Fibroblast of upper back skin (primary cell): ENCODE measurements at regions not wholly inside any gene's neighbourhood (a gene's known extent, or its start where the extent isn't known, plus 50 kb on each side); places are given as distances from the start of the nearest gene placed in this dataset.
"Not testable (repeated sequence)": the region's sequence is repeated elsewhere in the genome, so short reads cannot be mapped to it uniquely, and the experiment has no call there.

Experiments
- DNase-seq: peaks from one replicate; pipeline ENCODE4 v3.0.0-alpha.2; 2013

- peak; percentile 75 for DNase-seq
These were observed 52.8 kb upstream of the SLC9A9 start for GRCh38 chr3:143901105-143901504.

DNA sequence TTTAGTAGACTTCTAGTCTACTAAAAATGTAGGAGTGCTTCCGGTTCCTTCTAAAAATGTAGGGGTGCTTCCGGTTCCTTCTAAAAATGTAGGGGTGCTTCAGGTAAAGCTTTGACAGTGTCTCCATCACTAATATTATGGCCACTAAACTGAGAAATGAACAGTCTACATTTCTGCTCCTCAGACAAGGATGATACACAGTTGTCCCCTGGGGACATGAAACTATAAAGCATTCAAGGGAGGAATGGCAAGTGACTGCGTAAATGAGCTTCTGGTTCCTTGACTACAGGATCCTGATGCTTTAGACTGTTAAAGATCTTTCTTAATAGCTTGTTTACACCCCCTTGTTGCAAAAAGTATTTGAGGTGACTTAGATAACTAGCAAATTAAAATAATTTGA lies 53.9 kb upstream of the SLC9A9 start:
- DNase-seq: no peak

DNA sequence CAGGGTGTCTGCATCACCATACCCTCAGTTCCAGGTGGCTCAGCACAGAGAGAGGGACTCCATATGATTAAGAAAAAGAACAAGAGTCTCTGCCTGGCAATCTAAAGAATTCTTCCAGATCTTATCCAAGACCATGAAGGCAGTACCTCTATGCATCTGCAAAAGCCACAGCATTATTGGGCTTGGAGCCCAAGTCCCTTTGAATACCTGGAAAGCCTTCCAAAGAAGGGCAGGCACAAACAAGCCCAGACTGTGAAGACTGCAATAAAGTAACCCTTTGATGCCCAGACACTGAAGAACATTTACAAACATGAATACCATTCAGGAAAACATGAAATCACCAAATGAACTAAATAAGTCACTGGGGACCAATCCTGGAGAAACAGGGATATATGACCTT lies 60.9 kb upstream of the DIPK2A start:
- no peak for DNase-seq

DNA sequence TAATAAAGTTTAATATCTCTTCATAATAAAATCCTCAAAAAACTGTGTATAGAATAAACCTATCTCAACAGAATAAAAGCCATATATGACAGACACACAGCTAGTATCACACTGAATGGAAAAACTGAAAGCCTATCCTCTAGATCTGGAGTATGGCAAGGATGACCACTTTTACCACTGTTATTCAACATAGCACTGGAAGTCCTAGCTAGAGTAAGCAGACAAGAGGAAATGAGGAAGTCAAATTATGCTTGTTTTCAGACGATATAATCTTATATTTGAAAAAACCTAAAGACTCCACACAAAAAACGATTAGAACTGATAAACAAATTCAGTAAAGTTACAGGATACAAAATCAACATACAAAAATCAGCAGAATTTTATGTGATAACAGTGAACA lies 57.4 kb upstream of the DIPK2A start:
- DNase-seq: no peak

- no peak for DNase-seq
These were observed 52.8 kb upstream of the DIPK2A start for GRCh38 chr3:143918848-143919247.

- not testable (repeated sequence) for DNase-seq
These were observed 50.4 kb upstream of the DIPK2A start for GRCh38 chr3:143921176-143921575.
